ENCODE measurements at regions not wholly inside any gene's neighbourhood (a gene's known extent, or its start where the extent isn't known, plus 50 kb on each side); places are given as distances from the start of the nearest gene placed in this dataset.

- TF ChIP-seq POLR2A (IDR thresholded peaks at IDR 0.05) (no peak), CTCF (IDR thresholded peaks at IDR 0.05 in 4 of 5, conservative IDR thresholded peaks at IDR 0.05 in 1 of 5) (peak in 3 of 5 experiments; percentile 19 to 36 (median 28))
These were observed 76.9 kb upstream of the PPARGC1A start for GRCh38 chr4:23966725-23967124.
